H1 (cell line): ENCODE measurements at regions not wholly inside any gene's neighbourhood (a gene's known extent, or its start where the extent isn't known, plus 50 kb on each side); places are given as distances from the start of the nearest gene placed in this dataset.

Experiments used
- CTCF ChIA-PET: fragments of 300-600 bp; sonication (Branson Sonifier 250); formaldehyde crosslinking; loops from one replicate; lab custom pipeline; 2021; ENCODE audit not compliant: partially characterized antibody; lab: Charles Lee
- POLR2A ChIA-PET: fragments of 300-600 bp; sonication (Branson Sonifier 250); formaldehyde crosslinking; loops from one replicate; lab custom pipeline; 2021; ENCODE audit warnings: inconsistent platforms; ENCODE audit not compliant: partially characterized antibody; lab: Charles Lee
- DNase-seq, 2 experiments: peaks; one replicate each; pipeline versions ENCODE4 v3.0.0 to v3.0.0-alpha.2; 2010 to 2022; ENCODE audit warnings: low spot score in 2 of 2, low read depth in 1 of 2, mixed read lengths in 1 of 2
- FAIRE-seq: peaks from 2 replicates; lab custom pipeline; 2011; peaks lifted over from hg19 to GRCh38; lab: Jason Lieb, UNC
- H2AFZ ChIP-seq: 2 replicates; pipeline ENCODE4 v1.8.1; 2012; ENCODE audit warnings: low read length, inconsistent platforms
- H2AK5ac ChIP-seq: 2 replicates; pipeline ENCODE4 v1.6.1; 2013; ENCODE audit warnings: low read depth, low read length
- H2BK120ac ChIP-seq: replicated peaks from 2 replicates; pipeline ENCODE3; 2013; ENCODE audit warnings: low read depth, low read length, inconsistent platforms
- H2BK12ac ChIP-seq: 2 replicates; pipeline ENCODE4 v1.6.1; 2013; ENCODE audit warnings: low read depth, low read length
- H2BK15ac ChIP-seq: 2 replicates; pipeline ENCODE4 v1.6.1; 2013; ENCODE audit warnings: low read length
- H2BK20ac ChIP-seq: 2 replicates; pipeline ENCODE4 v1.6.1; 2013; ENCODE audit warnings: low read length
- H2BK5ac ChIP-seq: 2 replicates; pipeline ENCODE4 v1.6.1; 2013; ENCODE audit warnings: low read depth, low read length
- H3K14ac ChIP-seq: 2 replicates; pipeline ENCODE4 v1.6.1; 2013; ENCODE audit warnings: inconsistent platforms; ENCODE audit not compliant: insufficient read length
- H3K18ac ChIP-seq: 2 replicates; pipeline ENCODE4 v1.6.1; 2013; ENCODE audit warnings: low read length; ENCODE audit errors: extremely low read depth
- H3K23ac ChIP-seq: 2 replicates; pipeline ENCODE4 v1.6.1; 2013; ENCODE audit warnings: inconsistent platforms; ENCODE audit not compliant: insufficient read length
- H3K23me2 ChIP-seq: 2 replicates; pipeline ENCODE4 v1.6.1; 2013; ENCODE audit warnings: low read depth, low read length
- H3K27ac ChIP-seq: 2 replicates; pipeline ENCODE4 v1.6.1; 2011; ENCODE audit warnings: low read depth, low read length, inconsistent platforms
- H3K27me3 ChIP-seq, 4 experiments: replicated peaks in 1 of 4; 1 replicate in 1 of 4; 2 replicates in 3 of 4; pipeline versions ENCODE4 v1.6.1 to v1.8.1; 2011 to 2013; ENCODE audit warnings: low read length in 3 of 4, mild to moderate bottlenecking in 3 of 4, inconsistent platforms in 2 of 4, mixed read lengths in 2 of 4, moderate library complexity in 1 of 4; ENCODE audit not compliant: control insufficient read depth in 3 of 4, insufficient read depth in 3 of 4; ENCODE audit errors: extremely low read depth in 1 of 4
- H3K36me3 ChIP-seq, 4 experiments: 2 replicates each; pipeline versions ENCODE4 v1.6.1 to v1.8.1; 2011 to 2013; ENCODE audit warnings: mild to moderate bottlenecking in 4 of 4, low read length in 3 of 4, moderate library complexity in 2 of 4, control low read depth in 1 of 4, inconsistent platforms in 1 of 4; ENCODE audit not compliant: insufficient read depth in 4 of 4, control insufficient read depth in 2 of 4
- H3K4ac ChIP-seq: replicated peaks from 2 replicates; pipeline ENCODE3; 2013; ENCODE audit warnings: low read length, low read depth, mixed read lengths, inconsistent platforms; ENCODE audit not compliant: insufficient read length
- H3K4me1 ChIP-seq, 4 experiments: replicated peaks in 1 of 4; 1 replicate in 1 of 4; 2 replicates in 3 of 4; pipeline versions ENCODE4 v1.6.1 to v1.8.1; 2011 to 2013; ENCODE audit warnings: low read length in 3 of 4, inconsistent platforms in 2 of 4, mixed read lengths in 1 of 4; ENCODE audit not compliant: insufficient read depth in 4 of 4, control insufficient read depth in 3 of 4
- H3K4me2 ChIP-seq, 2 experiments: 2 replicates each; pipeline versions ENCODE4 v1.6.1 to v1.8.1; 2011 to 2013; ENCODE audit warnings: low read depth in 2 of 2, low read length in 2 of 2, control low read depth in 1 of 2, inconsistent platforms in 1 of 2, mild to moderate bottlenecking in 1 of 2; ENCODE audit not compliant: insufficient read depth in 1 of 2
- H3K4me3 ChIP-seq, 4 experiments: fragments of 200-600, 300-600 bp in 1 of 4; sonication (generic), shearing (Covaris generic), sonication (Bioruptor Twin) in 1 of 4; 2 replicates each; pipeline versions ENCODE4 v1.5.1 to v1.8.1; 2011 to 2016; ENCODE audit warnings: low read length in 4 of 4, low read depth in 3 of 4, control low read depth in 2 of 4, inconsistent platforms in 2 of 4, mild to moderate bottlenecking in 2 of 4, mixed read lengths in 1 of 4, moderate library complexity in 1 of 4; ENCODE audit not compliant: insufficient read depth in 2 of 4; ENCODE audit errors: extremely low read depth in 1 of 4
- H3K56ac ChIP-seq: replicated peaks from 2 replicates; pipeline ENCODE3; 2013; ENCODE audit warnings: low read depth, mild to moderate bottlenecking, mixed read lengths, low read length, inconsistent platforms; ENCODE audit not compliant: insufficient read length
- H3K79me1 ChIP-seq: 2 replicates; pipeline ENCODE4 v1.6.1; 2013; ENCODE audit warnings: low read depth, low read length, control low read depth
- H3K79me2 ChIP-seq, 2 experiments: 2 replicates each; pipeline versions ENCODE4 v1.6.1 to v1.8.1; 2012 to 2013; ENCODE audit warnings: low read length in 2 of 2, mild to moderate bottlenecking in 2 of 2, inconsistent platforms in 1 of 2; ENCODE audit not compliant: insufficient read depth in 2 of 2, control insufficient read depth in 1 of 2
- H3K9ac ChIP-seq, 4 experiments: replicated peaks in 1 of 4; 1 replicate in 1 of 4; 2 replicates in 3 of 4; pipeline versions ENCODE4 v1.6.1 to v1.8.1; 2011 to 2013; ENCODE audit warnings: low read depth in 3 of 4, low read length in 3 of 4, control low read depth in 2 of 4, mild to moderate bottlenecking in 2 of 4, moderate library complexity in 2 of 4, inconsistent platforms in 1 of 4; ENCODE audit errors: extremely low read depth in 1 of 4
- H3K9me3 ChIP-seq, 2 experiments: 2 replicates each; pipeline versions ENCODE4 v1.6.1 to v1.8.1; 2012 to 2013; ENCODE audit warnings: mild to moderate bottlenecking in 2 of 2, moderate library complexity in 2 of 2, control low read depth in 1 of 2, inconsistent platforms in 1 of 2, low read depth in 1 of 2, low read length in 1 of 2, mixed read lengths in 1 of 2; ENCODE audit not compliant: insufficient read depth in 2 of 2
- H4K20me1 ChIP-seq, 2 experiments: replicated peaks in 1 of 2; 2 replicates each; pipeline versions ENCODE3 to v1.8.1; 2011 to 2013; ENCODE audit warnings: inconsistent platforms in 2 of 2, low read length in 2 of 2, mild to moderate bottlenecking in 1 of 2; ENCODE audit not compliant: insufficient read depth in 2 of 2, control insufficient read depth in 1 of 2
- H4K5ac ChIP-seq: 2 replicates; pipeline ENCODE4 v1.6.1; 2013; ENCODE audit warnings: low read length, low read depth, mixed read lengths, inconsistent platforms; ENCODE audit not compliant: insufficient read length
- H4K8ac ChIP-seq: 2 replicates; pipeline ENCODE4 v1.8.0; 2013; ENCODE audit warnings: mild to moderate bottlenecking, moderate library complexity, low read length, inconsistent platforms; ENCODE audit not compliant: insufficient read depth; ENCODE audit errors: extremely low read depth
- H4K91ac ChIP-seq: replicated peaks from 2 replicates; pipeline ENCODE3; 2013; ENCODE audit warnings: low read length, mixed read lengths, inconsistent platforms; ENCODE audit not compliant: insufficient read length
- MAFK ChIP-seq: IDR thresholded peaks from 2 replicates; pipeline ENCODE4 v1.6.1; 2012; ENCODE audit warnings: low read depth, mild to moderate bottlenecking, improper control_type of control experiment, low read length
- RBBP5 ChIP-seq: IDR thresholded peaks from 2 replicates; pipeline ENCODE4 v1.7.1; 2012; ENCODE audit warnings: low read depth, mild to moderate bottlenecking, inconsistent platforms, low read length, moderate library complexity, borderline replicate concordance
- WGBS, 2 experiments: shearing (Covaris generic) in 1 of 2; methylation state at CpG; one replicate each; pipeline versions ENCODE4 v1.1.6 to v1.1.7; 2013 to 2015; ENCODE audit warnings: low lambda C conversion rate in 2 of 2, mixed read lengths in 2 of 2, inconsistent platforms in 1 of 2, low coverage in 1 of 2, missing lambda C conversion rate in 1 of 2; ENCODE audit not compliant: insufficient replicate concordance in 2 of 2, insufficient coverage in 1 of 2, insufficient read length in 1 of 2; ENCODE audit errors: extremely low coverage in 1 of 2, missing lambda C conversion rate in 1 of 2; 5-methylcytosine and 5-hydroxymethylcytosine counted together

DNA sequence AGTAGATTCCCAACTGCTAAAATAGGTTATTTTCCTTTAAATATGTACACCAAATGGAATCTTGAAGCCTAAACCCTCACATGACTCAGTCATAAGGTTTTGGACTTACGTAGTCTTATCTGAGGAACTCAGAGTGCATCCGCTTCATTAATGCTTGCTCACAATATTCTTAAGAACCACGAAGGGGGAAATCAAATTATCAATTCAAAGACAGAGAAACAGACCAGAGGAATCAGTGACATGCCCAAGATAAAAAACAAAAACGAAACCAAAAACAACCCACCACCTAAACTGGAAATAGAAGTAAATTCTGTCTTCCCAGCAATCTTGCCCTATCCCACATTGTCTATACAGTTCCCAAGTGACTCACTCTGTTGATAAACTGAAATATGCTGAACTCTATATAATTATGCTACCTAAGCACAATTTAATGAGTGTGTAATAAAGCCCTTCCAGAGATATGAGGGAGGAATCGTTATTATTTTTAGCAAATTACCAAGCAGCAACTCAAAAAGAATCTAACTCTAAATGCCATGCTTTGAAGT lies 135.4 kb upstream of the CBLB start:
- Histone ChIP-seq H2BK120ac (no peak overlapping the region), H2BK5ac (no peak overlapping the region), H3K56ac (no peak overlapping the region), H4K91ac (no peak overlapping the region), H3K18ac (no peak overlapping the region), H3K27ac (no peak overlapping the region), H3K14ac (no peak overlapping the region), H3K36me3 (no peaks in the 10 kb centered on the region), H2AFZ (no peak overlapping the region), H3K9me3 (no peaks in the 10 kb centered on the region), H3K4me2 (no peak overlapping the region), H2BK12ac (no peak overlapping the region), H3K23me2 (no peaks in the 10 kb centered on the region), H3K4me3 (no peak overlapping the region), H3K79me1 (no peaks in the 10 kb centered on the region), H3K9ac (no peak overlapping the region), H4K5ac (no peak overlapping the region), H3K23ac (no peak overlapping the region), H4K8ac (no peak overlapping the region), H3K4me1 (no peaks in the 10 kb centered on the region), H2AK5ac (no peak overlapping the region), H2BK15ac (no peak overlapping the region), H3K27me3 (no peaks in the 10 kb centered on the region), H3K79me2 (no peaks in the 10 kb centered on the region), H2BK20ac (no peak overlapping the region), H3K4ac (no peak overlapping the region), H4K20me1 (no peaks in the 10 kb centered on the region)
- DNase-seq (no peak), FAIRE-seq (no peak)
- WGBS, 2 experiments: 91% methylated on average over 5 of the region's 5 CpGs; no CpG with 5 or more reads in 1 of the 2 experiments
- CTCF ChIA-PET: interaction anchor here (1.2 kb wide), 1 partner anchor 14 kb away, joined by 3 read pairs; no protein-coding TSS in a partner anchor
- POLR2A ChIA-PET: no interaction called here
- no peak for TF ChIP-seq RBBP5
- 0 out of 2 replicates have a peak, but pooled peaks have one; percentile 24 for TF ChIP-seq MAFK
